ENCODE measurements at regions not wholly inside any gene's neighbourhood (a gene's known extent, or its start where the extent isn't known, plus 50 kb on each side); places are given as distances from the start of the nearest gene placed in this dataset.

DNA sequence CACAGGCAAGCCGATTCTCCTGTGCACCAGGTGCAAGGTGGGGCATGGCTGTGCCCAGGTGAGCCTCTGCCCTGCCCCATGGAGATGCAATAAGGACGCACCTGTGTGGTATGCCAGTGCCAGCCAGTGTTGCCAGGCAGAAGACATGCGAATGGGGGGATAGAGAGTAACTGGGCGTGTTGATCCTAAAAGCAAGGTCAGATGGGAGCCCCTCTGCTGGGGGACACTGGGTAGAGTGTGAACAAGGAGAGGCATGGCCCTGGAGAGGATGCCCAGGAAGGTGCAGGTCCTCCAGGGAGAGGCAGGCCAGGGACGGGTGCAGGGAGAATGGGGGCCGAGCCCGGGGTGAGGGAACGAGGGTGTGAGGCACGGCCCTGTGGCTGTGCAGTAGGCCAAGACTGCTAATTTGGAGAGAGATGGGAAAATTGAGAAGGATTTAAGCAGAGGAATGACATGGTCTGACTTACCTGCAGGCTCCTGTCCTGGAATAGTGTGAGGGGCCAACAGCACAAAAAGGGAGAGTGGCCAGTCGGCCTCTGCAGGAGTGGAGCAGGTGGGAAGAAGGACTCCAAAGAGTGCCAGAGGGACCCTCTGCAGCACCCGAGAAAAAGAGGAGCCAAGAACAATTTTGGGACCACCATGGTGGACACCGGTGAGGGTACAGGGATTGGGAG is 690.4 kb upstream of the HS6ST1 start:
- WGBS, 2 donors: 82 to 84% methylated on average over 11 to 12 of the region's 12 CpGs
- Histone ChIP-seq H3K27ac (no peak overlapping the region), H3K9me3 (no peaks in the 10 kb centered on the region), H3K4me3 (no peak overlapping the region), H3K4me1 (peaks cover 15% of the 10 kb centered on the region), H3K27me3 (no peaks in the 10 kb centered on the region), H3K36me3 (replicated peaks in 1 of 2; ENCODE audit: insufficient read depth in 1 of 2, low read depth in 2 of 2) (no peaks in the 10 kb centered on the region)
- no peak for ATAC-seq
- TF ChIP-seq, protein P1, sequence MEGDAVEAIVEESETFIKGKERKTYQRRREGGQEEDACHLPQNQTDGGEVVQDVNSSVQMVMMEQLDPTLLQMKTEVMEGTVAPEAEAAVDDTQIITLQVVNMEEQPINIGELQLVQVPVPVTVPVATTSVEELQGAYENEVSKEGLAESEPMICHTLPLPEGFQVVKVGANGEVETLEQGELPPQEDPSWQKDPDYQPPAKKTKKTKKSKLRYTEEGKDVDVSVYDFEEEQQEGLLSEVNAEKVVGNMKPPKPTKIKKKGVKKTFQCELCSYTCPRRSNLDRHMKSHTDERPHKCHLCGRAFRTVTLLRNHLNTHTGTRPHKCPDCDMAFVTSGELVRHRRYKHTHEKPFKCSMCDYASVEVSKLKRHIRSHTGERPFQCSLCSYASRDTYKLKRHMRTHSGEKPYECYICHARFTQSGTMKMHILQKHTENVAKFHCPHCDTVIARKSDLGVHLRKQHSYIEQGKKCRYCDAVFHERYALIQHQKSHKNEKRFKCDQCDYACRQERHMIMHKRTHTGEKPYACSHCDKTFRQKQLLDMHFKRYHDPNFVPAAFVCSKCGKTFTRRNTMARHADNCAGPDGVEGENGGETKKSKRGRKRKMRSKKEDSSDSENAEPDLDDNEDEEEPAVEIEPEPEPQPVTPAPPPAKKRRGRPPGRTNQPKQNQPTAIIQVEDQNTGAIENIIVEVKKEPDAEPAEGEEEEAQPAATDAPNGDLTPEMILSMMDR (IDR thresholded peaks at IDR 0.05): no peak
- no peak for TF ChIP-seq POLR2A (IDR thresholded peaks at IDR 0.05)
- no peak for DNase-seq
- intact Hi-C loops (cut with DNase I): no loop called here

DNA sequence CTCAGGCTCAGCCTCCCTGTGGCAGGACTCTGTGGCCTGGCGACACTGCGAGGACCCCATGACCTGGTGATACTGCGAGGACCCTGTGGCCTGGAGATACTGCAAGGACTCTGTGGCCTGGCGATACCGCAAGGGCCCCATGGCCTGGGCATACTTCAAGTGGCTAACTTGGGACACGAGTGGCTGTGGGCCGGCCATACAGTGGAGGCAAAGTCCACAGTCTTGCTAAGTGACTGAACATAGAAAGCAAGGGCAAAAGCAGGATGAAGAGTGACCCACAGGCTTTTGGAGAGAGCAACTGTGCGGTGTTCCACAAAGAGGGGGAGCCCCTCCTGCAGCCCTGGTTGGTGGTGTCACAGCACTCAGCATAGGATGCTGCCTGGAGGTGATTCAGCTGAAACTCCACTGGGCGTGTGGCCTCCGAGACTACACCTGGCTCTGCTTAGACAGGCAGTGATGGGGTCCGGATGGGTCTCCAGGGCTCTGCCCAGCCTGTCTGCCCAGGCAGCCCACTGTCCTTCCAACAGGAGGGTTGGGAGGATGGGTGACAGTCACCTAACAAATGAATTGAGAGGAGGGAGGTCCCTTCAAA is 691.0 kb upstream of the HS6ST1 start:
- TF ChIP-seq, protein P1 (IDR thresholded peaks at IDR 0.05): no peak
- TF ChIP-seq POLR2A (IDR thresholded peaks at IDR 0.05): no peak
- Histone ChIP-seq H3K4me1 (peaks cover 16% of the 10 kb centered on the region), H3K36me3 (replicated peaks in 1 of 2; ENCODE audit: insufficient read depth in 1 of 2, low read depth in 2 of 2) (no peaks in the 10 kb centered on the region), H3K9me3 (no peaks in the 10 kb centered on the region), H3K27ac (no peak overlapping the region), H3K4me3 (no peak overlapping the region), H3K27me3 (no peaks in the 10 kb centered on the region)
- intact Hi-C loops (cut with DNase I): no loop called here
- WGBS, 2 donors: 82 to 88% methylated on average over 7 to 11 of the region's 11 CpGs
- DNase-seq: no peak
- ATAC-seq: no peak

DNA sequence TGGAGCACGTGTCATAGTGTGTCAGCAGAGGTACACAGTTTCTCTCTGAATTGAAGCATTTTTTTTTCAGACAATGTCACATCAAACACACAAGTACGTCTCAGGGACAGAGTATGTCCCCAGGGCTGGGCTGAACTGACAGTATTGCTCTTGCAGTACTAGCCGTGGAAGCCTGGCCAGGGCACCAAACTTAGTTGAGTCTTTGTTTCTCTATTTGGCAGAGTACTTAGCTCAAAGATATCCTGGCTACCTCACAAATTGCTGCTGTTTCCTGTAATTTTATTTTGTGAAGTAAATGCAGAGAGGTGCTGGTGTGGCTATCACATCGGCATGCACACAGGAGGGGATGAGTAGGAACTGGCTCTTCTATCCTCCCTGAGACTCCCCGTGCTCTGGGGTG is 691.6 kb upstream of the HS6ST1 start:
- 74 to 80% methylated on average over 4 to 5 of the region's 5 CpGs for WGBS, 2 donors
- intact Hi-C loops (cut with DNase I): no loop called here
- DNase-seq (no peak), ATAC-seq (no peak)
- no peaks in the 10 kb centered on the region for H3K27me3 ChIP-seq
- H3K4me1 ChIP-seq: peaks cover 16% of the 10 kb centered on the region
- no peak overlapping the region for H3K27ac ChIP-seq
- no peaks in the 10 kb centered on the region for H3K9me3 ChIP-seq
- no peak overlapping the region for H3K4me3 ChIP-seq
- no peak for TF ChIP-seq POLR2A (IDR thresholded peaks at IDR 0.05)
- TF ChIP-seq, protein P1 (IDR thresholded peaks at IDR 0.05): no peak
- no peaks in the 10 kb centered on the region for H3K36me3 ChIP-seq (replicated peaks in 1 of 2; ENCODE audit: insufficient read depth in 1 of 2, low read depth in 2 of 2)

DNA sequence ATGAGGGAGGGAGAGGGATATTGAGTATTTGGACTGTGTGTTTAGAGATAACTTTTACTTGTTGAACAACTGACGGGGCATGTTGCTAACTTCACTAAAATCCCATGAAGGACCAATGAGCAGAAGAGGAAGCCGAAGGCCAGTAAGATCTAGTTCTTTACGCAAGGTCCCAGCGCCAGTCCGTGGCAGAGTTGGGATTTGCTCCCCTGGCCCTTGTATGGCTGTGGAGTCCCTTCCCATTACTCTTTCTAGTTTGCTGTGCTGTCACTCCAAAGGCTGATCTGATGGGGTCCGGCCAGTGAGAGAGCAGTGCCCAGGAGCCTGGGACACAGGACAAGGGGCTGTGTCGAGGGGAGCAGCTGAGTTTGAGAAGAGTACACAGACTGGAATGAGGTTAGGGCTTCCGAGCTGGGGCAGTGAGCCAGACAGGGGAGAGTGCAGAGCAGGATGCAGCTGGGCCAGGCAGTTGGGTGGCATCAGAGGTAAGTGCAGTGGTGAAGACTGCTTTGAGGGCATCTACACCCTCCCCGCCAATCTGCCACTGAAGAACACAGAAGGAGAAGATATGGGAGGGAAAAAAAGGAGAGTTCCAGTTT is 692.9 kb upstream of the HS6ST1 start:
- Histone ChIP-seq H3K27ac (no peak overlapping the region), H3K4me1 (peaks cover 16% of the 10 kb centered on the region), H3K36me3 (replicated peaks in 1 of 2; ENCODE audit: insufficient read depth in 1 of 2, low read depth in 2 of 2) (no peaks in the 10 kb centered on the region), H3K9me3 (no peaks in the 10 kb centered on the region), H3K4me3 (no peak overlapping the region), H3K27me3 (no peaks in the 10 kb centered on the region)
- intact Hi-C loops (cut with DNase I): no loop called here
- DNase-seq (no peak), ATAC-seq (peak; percentile 36)
- no peak for TF ChIP-seq POLR2A (IDR thresholded peaks at IDR 0.05)
- TF ChIP-seq, protein P1 (IDR thresholded peaks at IDR 0.05): peak in 1 of 7 experiments; percentile 14
- WGBS, 2 donors: 76 to 84% methylated on average over 9 of the region's 9 CpGs
